IMR-90 (cell line): ENCODE measurements at regions not wholly inside any gene's neighbourhood (a gene's known extent, or its start where the extent isn't known, plus 50 kb on each side); places are given as distances from the start of the nearest gene placed in this dataset.

Experiments used
- ATAC-seq: fragments of 200-7000 bp; cut with Tn5 transposase; 2 replicates; pipeline ENCODE4 v1.9.1; 2020; ENCODE audit warnings: low read depth, mild to moderate bottlenecking, moderate library complexity
- BruUV-seq: library from RNA; stranded (reverse); fragments of 400-500 nt; replicated peaks from 2 replicates; lab custom pipeline; 2021; lab: Mats Ljungman, UMichigan
- CTCF ChIA-PET: fragments of 300-600 bp; formaldehyde crosslinking; extraction: SDS; loops from one replicate; lab custom pipeline; 2021; ENCODE audit warnings: antibody characterized with exemption; lab: Yijun Ruan, JAX
- POLR2A ChIA-PET: fragments of 300-600 bp; sonication (Branson Sonifier 250); formaldehyde crosslinking; loops from one replicate; lab custom pipeline; 2022; ENCODE audit warnings: antibody characterized with exemption; ENCODE audit not compliant: unreplicated experiment; lab: Charles Lee
- DNase-seq: peaks from one replicate; pipeline ENCODE4 v3.0.0; 2013
- H2AFZ ChIP-seq: replicated peaks from 2 replicates; pipeline ENCODE3; 2013; ENCODE audit warnings: low read length, mild to moderate bottlenecking; ENCODE audit not compliant: poor library complexity
- H2AK5ac ChIP-seq: 2 replicates; pipeline ENCODE4 v1.6.1; 2013; ENCODE audit warnings: low read depth, low read length, inconsistent platforms
- H2AK9ac ChIP-seq: replicated peaks from 2 replicates; pipeline ENCODE3; 2013; ENCODE audit warnings: mild to moderate bottlenecking, low read depth, low read length, moderate library complexity; ENCODE audit not compliant: poor library complexity
- H2BK120ac ChIP-seq: 2 replicates; pipeline ENCODE4 v1.6.1; 2013; ENCODE audit warnings: low read depth, low read length, inconsistent platforms
- H2BK15ac ChIP-seq: 3 replicates; pipeline ENCODE4 v1.6.1; 2013; ENCODE audit warnings: low read depth, low read length, inconsistent platforms
- H2BK20ac ChIP-seq: 2 replicates; pipeline ENCODE4 v1.6.1; 2013; ENCODE audit warnings: low read depth, mild to moderate bottlenecking, inconsistent platforms, low read length, moderate library complexity
- H2BK5ac ChIP-seq: 2 replicates; pipeline ENCODE4 v1.6.1; 2013; ENCODE audit warnings: mild to moderate bottlenecking, low read depth, low read length, inconsistent platforms; ENCODE audit not compliant: poor library complexity, severe bottlenecking
- H3K14ac ChIP-seq: replicated peaks from 2 replicates; pipeline ENCODE4 v1.6.1; 2013; ENCODE audit warnings: low read depth, low read length, inconsistent platforms
- H3K18ac ChIP-seq: 2 replicates; pipeline ENCODE4 v1.6.1; 2013; ENCODE audit warnings: low read depth, low read length, control low read depth
- H3K23ac ChIP-seq: 2 replicates; pipeline ENCODE4 v1.6.1; 2013; ENCODE audit warnings: low read depth, low read length, inconsistent platforms
- H3K27ac ChIP-seq: 2 replicates; pipeline ENCODE4 v1.5.1; 2013; ENCODE audit warnings: mild to moderate bottlenecking, control low read depth, low read length; ENCODE audit not compliant: insufficient read depth
- H3K27me3 ChIP-seq: 2 replicates; pipeline ENCODE4 v1.6.1; 2013; ENCODE audit warnings: low read length; ENCODE audit not compliant: control insufficient read depth, insufficient read depth
- H3K36me3 ChIP-seq: 2 replicates; pipeline ENCODE4 v1.6.1; 2013; ENCODE audit warnings: low read length, mixed read lengths; ENCODE audit not compliant: control insufficient read depth, insufficient read depth
- H3K4ac ChIP-seq: 2 replicates; pipeline ENCODE4 v1.6.1; 2013; ENCODE audit warnings: low read depth, low read length, inconsistent platforms
- H3K4me1 ChIP-seq: 2 replicates; pipeline ENCODE4 v1.6.1; 2013; ENCODE audit warnings: low read length, mixed read lengths; ENCODE audit not compliant: control insufficient read depth, insufficient read depth
- H3K4me2 ChIP-seq: 2 replicates; pipeline ENCODE4 v1.6.1; 2013; ENCODE audit warnings: low read depth, mild to moderate bottlenecking, control low read depth, low read length, moderate library complexity
- H3K4me3 ChIP-seq: 2 replicates; pipeline ENCODE4 v1.5.1; 2013; ENCODE audit warnings: low read depth, mild to moderate bottlenecking, control low read depth, low read length, moderate library complexity; ENCODE audit not compliant: insufficient read depth
- H3K56ac ChIP-seq: 2 replicates; pipeline ENCODE4 v1.6.1; 2013; ENCODE audit warnings: low read length, inconsistent platforms; ENCODE audit not compliant: insufficient read depth; ENCODE audit errors: extremely low read depth
- H3K79me1 ChIP-seq, 2 experiments: 2 replicates each; pipeline ENCODE4 v1.6.1; 2013; ENCODE audit warnings: low read length in 2 of 2, inconsistent platforms in 1 of 2, low read depth in 1 of 2
- H3K9ac ChIP-seq: 2 replicates; pipeline ENCODE4 v1.6.1; 2013; ENCODE audit warnings: low read depth, low read length, control low read depth
- H3K9me1 ChIP-seq: 2 replicates; pipeline ENCODE4 v1.6.1; 2013; ENCODE audit warnings: low read length, inconsistent platforms; ENCODE audit not compliant: insufficient read depth
- H3K9me3 ChIP-seq: 2 replicates; pipeline ENCODE4 v1.6.1; 2013; ENCODE audit warnings: low read length; ENCODE audit not compliant: control insufficient read depth, insufficient read depth
- H4K20me1 ChIP-seq: 2 replicates; pipeline ENCODE4 v1.6.1; 2013; ENCODE audit warnings: low read length, inconsistent platforms; ENCODE audit not compliant: insufficient read depth
- H4K5ac ChIP-seq: 2 replicates; pipeline ENCODE4 v1.6.1; 2013; ENCODE audit warnings: mild to moderate bottlenecking, low read depth, low read length, control low read depth
- H4K8ac ChIP-seq, 2 experiments: 2 replicates each; pipeline ENCODE4 v1.6.1; 2013; ENCODE audit warnings: low read depth in 2 of 2, low read length in 2 of 2, control low read depth in 1 of 2, inconsistent platforms in 1 of 2
- H4K91ac ChIP-seq: 2 replicates; pipeline ENCODE4 v1.6.1; 2013; ENCODE audit warnings: low read depth, low read length, inconsistent platforms; ENCODE audit not compliant: insufficient read depth
- CEBPB ChIP-seq: IDR thresholded peaks from 2 replicates; pipeline ENCODE4 v1.6.1; 2012; ENCODE audit warnings: low read depth, low read length, improper control_type of control experiment
- POLR2A ChIP-seq: IDR thresholded peaks from 2 replicates; pipeline ENCODE4 v1.6.1; 2012; ENCODE audit warnings: mild to moderate bottlenecking, low read depth, low read length
- WGBS, 2 experiments: methylation state at CpG; one replicate each; pipeline versions ENCODE4 v1.1.5 to v1.1.7; 2013; ENCODE audit warnings: missing lambda C conversion rate in 2 of 2; ENCODE audit not compliant: insufficient read length in 1 of 2; ENCODE audit errors: extremely low coverage in 2 of 2; 5-methylcytosine and 5-hydroxymethylcytosine counted together
- dilution Hi-C: fragments of 300-500 bp; cut with HindIII; formaldehyde crosslinking; loops from one replicate; pipeline ENCODE4 v1.14.3; 2018; ENCODE audit warnings: low sequenced_read_pairs; ENCODE audit not compliant: unreplicated experiment
- in situ Hi-C: fragments of 300-500 bp; cut with MboI; formaldehyde crosslinking; loops from 3 replicates; pipeline ENCODE4 v1.14.3; 2019; ENCODE audit warnings: low sequenced_read_pairs, inconsistent platforms, mixed read lengths
- intact Hi-C: fragments of 100-400 bp; cut with micrococcal nuclease; formaldehyde crosslinking; loops from 2 replicates; pipeline ENCODE4 v1.10.0; 2022

DNA sequence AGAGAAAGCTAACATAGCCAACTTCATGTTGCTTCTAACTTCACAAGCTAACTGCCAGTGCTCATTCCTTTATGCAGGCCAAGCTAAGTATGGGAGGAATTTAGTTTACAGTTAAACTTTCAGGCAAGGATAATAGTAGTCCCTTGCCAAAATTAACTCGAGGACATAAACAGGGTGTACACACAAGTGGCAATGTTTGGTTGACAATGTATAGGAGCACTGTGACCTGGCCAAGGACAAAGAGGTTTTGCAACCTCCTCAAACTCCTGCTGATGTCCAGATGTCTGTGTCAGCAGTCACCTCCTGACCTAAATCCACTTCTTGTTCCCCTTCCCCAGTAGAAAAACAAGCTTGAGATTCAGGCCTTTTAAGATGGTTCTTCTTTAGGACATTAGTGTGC is 494.6 kb upstream of the KLF6 start:
- Histone ChIP-seq H4K91ac (peak overlapping the region; percentile 65; the same call in 1 of the 2 replicates), H3K18ac (peak overlapping the region; percentile 12), H3K9me1 (peaks cover 26% of the 10 kb centered on the region), H3K4me3 (no peak overlapping the region), H2AFZ (no peak overlapping the region), H3K27ac (peak overlapping the region; percentile 65; the same call in 1 of the 2 replicates), H3K4me1 (peaks cover 24% of the 10 kb centered on the region), H2AK5ac (peak overlapping the region; percentile 27), H2BK5ac (peak overlapping the region; percentile 3), H2AK9ac (no peak overlapping the region), H4K8ac (peak overlapping the region in 1 of 2 experiments; percentile 82; a peak in 2 of 4 replicates), H2BK120ac (peak overlapping the region; percentile 88), H3K23ac (peak overlapping the region; percentile 94), H4K20me1 (no peaks in the 10 kb centered on the region), H3K9me3 (no peaks in the 10 kb centered on the region), H3K27me3 (no peaks in the 10 kb centered on the region), H3K4ac (peak overlapping the region; percentile 98), H4K5ac (peak overlapping the region; percentile 3; the same call in 1 of the 2 replicates), H3K56ac (0 out of 2 replicates have a peak overlapping the region, but pooled peaks have one; percentile 8), H2BK20ac (peak overlapping the region; percentile 98), H3K4me2 (no peak overlapping the region; the same call in 1 of the 2 replicates), H3K14ac (peak overlapping the region; percentile 92), H3K9ac (no peak overlapping the region; the same call in 1 of the 2 replicates), H3K36me3 (no peaks in the 10 kb centered on the region), H2BK15ac (peak overlapping the region; percentile 48; the same call in 2 of the 3 replicates), H3K79me1 (no peaks in the 10 kb centered on the region; a peak in 1 of 4 replicates)
- dilution Hi-C loops, result no loop called here
- ATAC-seq (peak; percentile 60), DNase-seq (peak; percentile 46)
- no TSS peak for BruUV-seq
- intact Hi-C loops, result no loop called here
- CTCF ChIA-PET, result interaction anchor here (0.7 to 1.2 kb wide), 2 partner anchors 28 to 1082 kb away, joined by 3 to 5 read pairs; no protein-coding TSS in a partner anchor
- POLR2A ChIA-PET, result no interaction called here
- no peak for TF ChIP-seq POLR2A
- peak; percentile 10; the same call in 1 of the 2 replicates for TF ChIP-seq CEBPB
- in situ Hi-C loops, result no loop called here
- no CpG with 5 or more reads among the region's 1 CpG for WGBS, 2 experiments
